ENCODE measurements at regions not wholly inside any gene's neighbourhood (a gene's known extent, or its start where the extent isn't known, plus 50 kb on each side); places are given as distances from the start of the nearest gene placed in this dataset.

- no peaks in the 10 kb centered on the region for H3K4me1 ChIP-seq (replicated peaks in 1 of 2)
- no peak overlapping the region for H3K4me3 ChIP-seq
- no peak overlapping the region for H3K27ac ChIP-seq
- WGBS, 10 experiments: 82 to 100% (median 96%) methylated on average over 2 to 13 of the region's 13 CpGs
- ATAC-seq (replicated peaks in 6 of 8): no peak
- in situ Hi-C loops (cut with MboI; ENCODE audit: low pct_unique_long_range_greater_than_20kb in 2 of 9, low sequenced_read_pairs in 9 of 9, unreplicated experiment in 9 of 9): no loop called here
Measured at GRCh38 chr11:103773537-103773936, 262.9 kb upstream of the DDI1 start.

GRCh38 chr11:103779054-103779453, 257.4 kb upstream of the DDI1 start:
- Histone ChIP-seq H3K4me3 (no peak overlapping the region), H3K27ac (no peak overlapping the region), H3K4me1 (replicated peaks in 1 of 2) (no peaks in the 10 kb centered on the region)
- ATAC-seq (replicated peaks in 6 of 8): no peak
- WGBS, 10 experiments: 71 to 100% (median 100%) methylated on average over 1 of the region's 1 CpG; no CpG with 5 or more reads in 2 of the 10 experiments
- in situ Hi-C loops (cut with MboI; ENCODE audit: low pct_unique_long_range_greater_than_20kb in 2 of 9, low sequenced_read_pairs in 9 of 9, unreplicated experiment in 9 of 9): no loop called here

DNA sequence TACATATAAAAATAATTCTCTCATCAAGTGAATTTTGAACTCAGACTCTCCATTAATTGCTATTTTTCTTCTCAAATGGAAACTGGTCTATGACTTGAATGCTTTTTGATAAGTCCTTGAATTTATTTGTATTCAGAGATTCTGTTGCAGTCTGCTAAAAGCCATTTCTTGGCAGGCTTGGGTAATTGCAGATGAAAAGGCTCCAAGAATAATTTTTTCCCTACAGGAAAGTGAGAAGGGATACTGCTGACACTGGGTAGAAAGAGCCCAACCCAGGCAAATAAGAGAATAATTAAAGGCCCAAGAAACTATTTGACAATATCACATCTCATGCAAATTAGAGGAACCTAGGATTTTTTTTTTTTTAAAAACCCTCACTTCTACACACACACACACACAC, 246.5 kb upstream of the DDI1 start:
- H3K27ac ChIP-seq: no peak overlapping the region
- in situ Hi-C loops (cut with MboI; ENCODE audit: low pct_unique_long_range_greater_than_20kb in 2 of 9, low sequenced_read_pairs in 9 of 9, unreplicated experiment in 9 of 9): no loop called here
- no peak overlapping the region for H3K4me3 ChIP-seq
- H3K4me1 ChIP-seq (replicated peaks in 1 of 2): no peaks in the 10 kb centered on the region
- no peak for ATAC-seq (replicated peaks in 6 of 8)

- in situ Hi-C loops (cut with MboI; ENCODE audit: low pct_unique_long_range_greater_than_20kb in 2 of 9, low sequenced_read_pairs in 9 of 9, unreplicated experiment in 9 of 9): no loop called here
- WGBS, 10 experiments: 57 to 100% (median 83%) methylated on average over 1 of the region's 1 CpG; no CpG with 5 or more reads in 3 of the 10 experiments
Measured at GRCh38 chr11:103792981-103793468, 243.4 kb upstream of the DDI1 start.

GRCh38 chr11:103794262-103794661, 242.2 kb upstream of the DDI1 start:
- no peak overlapping the region for H3K27ac ChIP-seq
- in situ Hi-C loops (cut with MboI; ENCODE audit: low pct_unique_long_range_greater_than_20kb in 2 of 9, low sequenced_read_pairs in 9 of 9, unreplicated experiment in 9 of 9): no loop called here
- no peak for ATAC-seq (replicated peaks in 6 of 8)
- H3K4me1 ChIP-seq (replicated peaks in 1 of 2): peaks cover 0 to 2% of the 10 kb centered on the region in 2 donors
- WGBS, 10 experiments: 0 to 88% (median 58%) methylated on average over 1 to 2 of the region's 2 CpGs; no CpG with 5 or more reads in 2 of the 10 experiments
- H3K4me3 ChIP-seq: no peak overlapping the region

More at GRCh38 chr11:103792981-103793468, 243.4 kb upstream of the DDI1 start:
- Histone ChIP-seq H3K27ac (no peak overlapping the region), H3K4me1 (replicated peaks in 1 of 2) (peaks cover 0 to 2% of the 10 kb centered on the region in 2 donors), H3K4me3 (no peak overlapping the region)
- ATAC-seq (replicated peaks in 6 of 8): no peak

DNA sequence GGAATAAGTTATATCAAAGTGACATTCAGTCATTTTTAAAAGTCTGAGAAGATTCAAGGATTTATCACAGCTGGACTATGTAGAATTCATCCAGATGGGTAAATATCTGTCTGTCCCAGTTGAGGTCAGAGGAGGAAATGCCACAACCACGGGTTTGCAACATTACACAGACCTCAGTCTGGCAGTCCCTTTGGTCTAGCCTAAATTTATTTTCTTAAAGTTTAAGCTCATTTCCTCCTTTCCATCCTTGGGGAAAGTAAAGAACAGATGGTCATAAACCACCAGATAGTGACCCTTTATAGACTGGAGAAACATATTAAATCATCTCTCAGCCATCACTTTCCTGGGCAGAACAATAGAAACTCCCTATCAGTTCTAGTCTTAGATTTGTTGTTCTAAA, 238.4 kb upstream of the DDI1 start:
- peak in 1 of 8 experiments; percentile 23 for ATAC-seq (replicated peaks in 6 of 8)
- WGBS, 10 experiments: 0 to 88% (median 0%) methylated on average over 1 of the region's 1 CpG; no CpG with 5 or more reads in 5 of the 10 experiments
- in situ Hi-C loops (cut with MboI; ENCODE audit: low pct_unique_long_range_greater_than_20kb in 2 of 9, low sequenced_read_pairs in 9 of 9, unreplicated experiment in 9 of 9): no loop called here
- Histone ChIP-seq H3K4me1 (replicated peaks in 1 of 2) (peaks cover 0 to 2% of the 10 kb centered on the region in 2 donors), H3K27ac (no peak overlapping the region), H3K4me3 (no peak overlapping the region)

DNA sequence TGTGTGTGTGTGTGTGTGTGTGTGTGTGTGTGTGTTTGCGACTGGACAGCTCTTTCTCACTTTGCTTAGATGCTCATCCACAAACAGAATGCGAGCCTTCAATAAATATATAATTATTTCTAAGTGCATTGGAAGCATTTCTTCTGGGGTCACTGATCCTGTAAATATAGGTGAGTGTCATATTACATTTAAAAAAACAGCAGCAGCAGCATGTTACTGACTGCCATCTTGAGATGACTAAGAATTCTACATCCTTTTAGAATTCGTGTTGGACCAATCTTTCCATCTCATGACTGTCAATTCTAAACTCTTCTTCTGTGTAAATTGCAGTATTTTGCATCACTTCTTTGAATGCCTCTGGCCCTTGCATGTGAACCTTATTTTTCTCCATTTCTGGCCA, 238.0 kb upstream of the DDI1 start:
- no peak for ATAC-seq (replicated peaks in 6 of 8)
- in situ Hi-C loops (cut with MboI; ENCODE audit: low pct_unique_long_range_greater_than_20kb in 2 of 9, low sequenced_read_pairs in 9 of 9, unreplicated experiment in 9 of 9): no loop called here
- H3K27ac ChIP-seq: no peak overlapping the region
- 33 to 100% (median 79%) methylated on average over 1 to 3 of the region's 3 CpGs; no CpG with 5 or more reads in 1 of the 10 experiments for WGBS, 10 experiments
- H3K4me3 ChIP-seq: no peak overlapping the region
- H3K4me1 ChIP-seq (replicated peaks in 1 of 2): peaks cover 0 to 2% of the 10 kb centered on the region in 2 donors

DNA sequence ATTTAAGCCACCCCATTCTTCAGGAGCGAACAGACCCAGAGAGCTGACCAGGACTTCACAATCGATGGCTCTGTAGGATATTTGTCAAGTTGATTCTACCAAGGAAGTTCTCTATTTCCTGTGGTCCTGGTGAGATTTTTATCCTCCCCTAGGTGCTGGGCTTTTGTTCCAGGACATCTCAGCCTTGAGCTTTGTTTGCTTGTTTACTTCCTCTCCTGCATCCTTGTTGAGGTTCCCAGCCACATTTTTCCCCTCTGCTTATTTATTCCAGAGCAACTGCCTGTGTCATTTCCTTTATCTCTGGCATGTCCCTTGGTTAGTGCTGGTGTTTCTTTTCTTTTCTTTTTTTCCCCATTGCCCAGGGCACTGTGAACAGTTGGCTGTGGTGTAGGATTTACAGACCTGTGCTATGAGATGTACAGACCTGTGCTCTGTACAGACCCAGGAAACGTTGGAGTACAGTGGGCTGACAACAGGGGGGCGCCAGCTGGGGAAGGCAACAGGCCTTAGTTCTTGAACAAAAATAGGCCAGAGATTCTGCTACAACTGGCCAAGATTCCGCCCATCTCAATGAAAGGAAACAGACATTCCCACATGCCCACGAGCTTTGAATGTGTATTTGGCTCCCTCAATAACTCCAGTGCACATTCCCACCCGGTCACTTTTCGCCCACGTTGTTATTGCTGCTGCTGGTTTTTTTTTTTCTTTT, 235.9 kb upstream of the DDI1 start:
- Histone ChIP-seq H3K27ac (no peak overlapping the region), H3K4me1 (replicated peaks in 1 of 2) (peaks cover 0 to 2% of the 10 kb centered on the region in 2 donors), H3K4me3 (no peak overlapping the region)
- no peak for ATAC-seq (replicated peaks in 6 of 8)
- WGBS, 10 experiments: 20 to 87% (median 80%) methylated on average over 2 to 9 of the region's 9 CpGs
- in situ Hi-C loops (cut with MboI; ENCODE audit: low pct_unique_long_range_greater_than_20kb in 2 of 9, low sequenced_read_pairs in 9 of 9, unreplicated experiment in 9 of 9): no loop called here

DNA sequence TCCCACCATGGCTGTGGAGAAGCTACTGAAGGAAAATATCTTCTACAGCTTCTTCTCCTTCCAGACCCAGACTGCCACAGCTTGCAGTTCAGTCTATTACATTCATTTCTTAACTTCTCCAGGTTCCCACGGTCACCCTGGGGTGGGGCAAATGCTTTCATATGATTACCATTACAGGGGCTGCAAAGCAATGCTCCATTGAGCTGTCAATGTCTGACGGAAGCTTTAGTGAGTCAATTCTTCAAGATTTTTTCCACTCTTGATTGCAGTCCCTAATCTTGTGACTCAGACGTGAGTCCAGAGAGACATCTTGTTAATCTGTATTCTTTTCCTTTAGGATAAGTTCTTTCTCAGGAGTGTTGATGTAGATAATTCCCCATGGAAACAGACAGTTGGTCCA, 233.4 kb upstream of the DDI1 start:
- WGBS, 10 experiments: 42 to 76% (median 61%) methylated on average over 2 to 3 of the region's 3 CpGs; no CpG with 5 or more reads in 7 of the 10 experiments
- no peak overlapping the region for H3K27ac ChIP-seq
- in situ Hi-C loops (cut with MboI; ENCODE audit: low pct_unique_long_range_greater_than_20kb in 2 of 9, low sequenced_read_pairs in 9 of 9, unreplicated experiment in 9 of 9): no loop called here
- H3K4me1 ChIP-seq (replicated peaks in 1 of 2): no peaks in the 10 kb centered on the region
- ATAC-seq (replicated peaks in 6 of 8): no peak
- no peak overlapping the region for H3K4me3 ChIP-seq

- no peak for ATAC-seq (replicated peaks in 6 of 8)
- Histone ChIP-seq H3K27ac (no peak overlapping the region), H3K4me1 (replicated peaks in 1 of 2) (no peaks in the 10 kb centered on the region), H3K4me3 (no peak overlapping the region)
- in situ Hi-C loops (cut with MboI; ENCODE audit: low pct_unique_long_range_greater_than_20kb in 2 of 9, low sequenced_read_pairs in 9 of 9, unreplicated experiment in 9 of 9): no loop called here
Measured at GRCh38 chr11:103805688-103806009, 230.8 kb upstream of the DDI1 start.

- in situ Hi-C loops (cut with MboI; ENCODE audit: low pct_unique_long_range_greater_than_20kb in 2 of 9, low sequenced_read_pairs in 9 of 9, unreplicated experiment in 9 of 9): no loop called here
- Histone ChIP-seq H3K4me1 (replicated peaks in 1 of 2) (peaks cover 0 to 5% of the 10 kb centered on the region in 2 donors), H3K4me3 (no peak overlapping the region), H3K27ac (no peak overlapping the region)
- peak in 2 of 8 experiments; percentile 50 for ATAC-seq (replicated peaks in 6 of 8)
- WGBS, 10 experiments: 10 to 100% (median 75%) methylated on average over 2 to 5 of the region's 5 CpGs
Measured at GRCh38 chr11:103806130-103806895, 230.1 kb upstream of the DDI1 start.

GRCh38 chr11:103807806-103808205, 228.6 kb upstream of the DDI1 start:
- 29 to 100% (median 75%) methylated on average over 1 of the region's 1 CpG; no CpG with 5 or more reads in 3 of the 10 experiments for WGBS, 10 experiments
- H3K4me3 ChIP-seq: no peak overlapping the region
- ATAC-seq (replicated peaks in 6 of 8): peak in 2 of 8 experiments; percentile 50 to 64
- H3K4me1 ChIP-seq (replicated peaks in 1 of 2): peaks cover 6 to 20% of the 10 kb centered on the region in 2 donors
- in situ Hi-C loops (cut with MboI; ENCODE audit: low pct_unique_long_range_greater_than_20kb in 2 of 9, low sequenced_read_pairs in 9 of 9, unreplicated experiment in 9 of 9): no loop called here
- H3K27ac ChIP-seq: no peak overlapping the region

GRCh38 chr11:103808252-103808651, 228.2 kb upstream of the DDI1 start:
- ATAC-seq (replicated peaks in 6 of 8): no peak
- H3K4me1 ChIP-seq (replicated peaks in 1 of 2): peaks cover 6 to 24% of the 10 kb centered on the region in 2 donors
- 60 to 100% (median 85%) methylated on average over 1 to 3 of the region's 3 CpGs for WGBS, 10 experiments
- no peak overlapping the region for H3K27ac ChIP-seq
- H3K4me3 ChIP-seq: no peak overlapping the region
- in situ Hi-C loops (cut with MboI; ENCODE audit: low pct_unique_long_range_greater_than_20kb in 2 of 9, low sequenced_read_pairs in 9 of 9, unreplicated experiment in 9 of 9): no loop called here

Measured in motor neuron (in vitro differentiated cells).